A673 (cell line): ENCODE measurements at regions not wholly inside any gene's neighbourhood (a gene's known extent, or its start where the extent isn't known, plus 50 kb on each side); places are given as distances from the start of the nearest gene placed in this dataset.

Source experiments
- EZH2 ChIP-seq: fragments of 200-600 bp; sonication (generic); IDR thresholded peaks from 2 replicates; pipeline ENCODE4 v1.6.1; 2017; ENCODE audit warnings: borderline replicate concordance, low read depth, mild to moderate bottlenecking, mixed read lengths, antibody characterized with exemption, low read length; ENCODE audit not compliant: poor library complexity, severe bottlenecking
- TF ChIP-seq, protein P1 (sequence below): fragments of 300-800, 200-600 bp; sonication (generic); conservative IDR thresholded peaks from 2 replicates; pipeline ENCODE4 v1.5.1; 2017; ENCODE audit warnings: low read depth, mild to moderate bottlenecking, antibody characterized with exemption, low read length, moderate library complexity, mixed read lengths

DNA sequence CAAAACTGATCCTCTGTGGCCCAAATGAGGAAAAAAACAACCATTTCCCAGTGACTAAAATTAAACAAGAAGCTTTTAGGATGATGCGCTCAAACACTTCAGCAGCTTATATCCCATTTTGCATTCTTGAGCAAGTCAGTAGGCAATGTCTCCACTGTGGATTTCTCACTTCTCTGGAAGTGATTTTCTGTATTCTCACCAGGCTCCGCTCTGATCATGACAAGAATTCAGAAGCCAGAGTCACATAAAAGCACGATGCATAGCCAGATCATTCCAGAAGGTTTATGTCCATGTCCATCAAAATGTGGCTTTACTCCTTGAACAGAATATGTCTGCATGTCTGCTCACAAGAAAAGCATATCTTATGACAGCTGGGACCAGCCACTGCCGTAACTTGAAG, 481.4 kb downstream of the ADRA2A start:
- TF ChIP-seq, protein P1, sequence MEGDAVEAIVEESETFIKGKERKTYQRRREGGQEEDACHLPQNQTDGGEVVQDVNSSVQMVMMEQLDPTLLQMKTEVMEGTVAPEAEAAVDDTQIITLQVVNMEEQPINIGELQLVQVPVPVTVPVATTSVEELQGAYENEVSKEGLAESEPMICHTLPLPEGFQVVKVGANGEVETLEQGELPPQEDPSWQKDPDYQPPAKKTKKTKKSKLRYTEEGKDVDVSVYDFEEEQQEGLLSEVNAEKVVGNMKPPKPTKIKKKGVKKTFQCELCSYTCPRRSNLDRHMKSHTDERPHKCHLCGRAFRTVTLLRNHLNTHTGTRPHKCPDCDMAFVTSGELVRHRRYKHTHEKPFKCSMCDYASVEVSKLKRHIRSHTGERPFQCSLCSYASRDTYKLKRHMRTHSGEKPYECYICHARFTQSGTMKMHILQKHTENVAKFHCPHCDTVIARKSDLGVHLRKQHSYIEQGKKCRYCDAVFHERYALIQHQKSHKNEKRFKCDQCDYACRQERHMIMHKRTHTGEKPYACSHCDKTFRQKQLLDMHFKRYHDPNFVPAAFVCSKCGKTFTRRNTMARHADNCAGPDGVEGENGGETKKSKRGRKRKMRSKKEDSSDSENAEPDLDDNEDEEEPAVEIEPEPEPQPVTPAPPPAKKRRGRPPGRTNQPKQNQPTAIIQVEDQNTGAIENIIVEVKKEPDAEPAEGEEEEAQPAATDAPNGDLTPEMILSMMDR: no peak
- no peak for TF ChIP-seq EZH2
